HepG2 (cell line): ENCODE measurements at regions not wholly inside any gene's neighbourhood (a gene's known extent, or its start where the extent isn't known, plus 50 kb on each side); places are given as distances from the start of the nearest gene placed in this dataset.

Experiments used
- CHD2 ChIP-seq: IDR thresholded peaks from 2 replicates; pipeline ENCODE4 v1.6.1; 2011; ENCODE audit warnings: low read depth, low read length, improper control_type of control experiment
- GTF2F1 ChIP-seq: fragments of 150-350 bp; IDR thresholded peaks from 2 replicates; pipeline ENCODE4 v1.6.1; 2014; ENCODE audit warnings: low read length
- POLR2AphosphoS5 ChIP-seq: IDR thresholded peaks from 2 replicates; pipeline ENCODE4 v1.6.1; 2012; ENCODE audit warnings: low read depth, low read length

GRCh38 chr18:76251691-76252090 lies 243.4 kb downstream of the ZNF516 start:
- TF ChIP-seq CHD2 (no peak), POLR2AphosphoS5 (no peak), GTF2F1 (no peak)
